Neural cell (in vitro differentiated cells): ENCODE measurements at regions not wholly inside any gene's neighbourhood (a gene's known extent, or its start where the extent isn't known, plus 50 kb on each side); places are given as distances from the start of the nearest gene placed in this dataset.
"Not testable (repeated sequence)": the region's sequence is repeated elsewhere in the genome, so short reads cannot be mapped to it uniquely, and the experiment has no call there.

Source experiments
- H2AFZ ChIP-seq: fragments of 200-600, 300-800 bp; sonication (generic), shearing (Covaris generic); 2 replicates; pipeline ENCODE4 v1.6.0; 2014; ENCODE audit warnings: low read depth, mild to moderate bottlenecking, antibody characterized with exemption, low read length, moderate library complexity
- H3F3A ChIP-seq: fragments of 200-600 bp; shearing (Covaris generic); 2 replicates; pipeline ENCODE4 v1.6.1; 2016; ENCODE audit warnings: mild to moderate bottlenecking, moderate library complexity, mixed read lengths, antibody characterized with exemption, low read length; ENCODE audit not compliant: insufficient read depth, poor library complexity, severe bottlenecking
- H3K27ac ChIP-seq: fragments of 200-600, 300-800 bp; sonication (generic), shearing (Covaris generic); 2 replicates; pipeline ENCODE4 v1.5.1; 2014; ENCODE audit warnings: mild to moderate bottlenecking, low read length, moderate library complexity
- H3K27me3 ChIP-seq: fragments of 300-800, 200-600 bp; sonication (generic), shearing (Covaris generic); 2 replicates; pipeline ENCODE4 v1.6.0; 2014; ENCODE audit warnings: mild to moderate bottlenecking, low read depth, low read length, moderate library complexity; ENCODE audit not compliant: insufficient read depth
- H3K36me3 ChIP-seq: fragments of 300-800, 200-600 bp; sonication (generic), shearing (Covaris generic); 2 replicates; pipeline ENCODE4 v1.5.1; 2014; ENCODE audit warnings: mild to moderate bottlenecking, antibody characterized with exemption, low read length, moderate library complexity; ENCODE audit not compliant: insufficient read depth
- H3K4me2 ChIP-seq: fragments of 300-800, 200-600 bp; sonication (generic), shearing (Covaris generic); 2 replicates; pipeline ENCODE4 v1.6.0; 2014; ENCODE audit warnings: mild to moderate bottlenecking, low read length
- H3K4me3 ChIP-seq: fragments of 300-800, 200-600 bp; sonication (generic), shearing (Covaris generic); 2 replicates; pipeline ENCODE4 v1.5.1; 2014; ENCODE audit warnings: mild to moderate bottlenecking, low read length, moderate library complexity
- H3K79me2 ChIP-seq: fragments of 200-600 bp; shearing (Covaris generic); replicated peaks from 2 replicates; pipeline ENCODE4 v1.6.0; 2014; ENCODE audit warnings: mild to moderate bottlenecking, low read length, moderate library complexity; ENCODE audit not compliant: insufficient read depth
- H3K9ac ChIP-seq: fragments of 300-800, 200-600 bp; sonication (generic), shearing (Covaris generic); 2 replicates; pipeline ENCODE4 v1.6.1; 2016; ENCODE audit warnings: mild to moderate bottlenecking, low read length, mixed read lengths
- H3K9me2 ChIP-seq: fragments of 200-600 bp; shearing (Covaris generic); 2 replicates; pipeline ENCODE4 v1.6.1; 2016; ENCODE audit warnings: mild to moderate bottlenecking, low read length, mixed read lengths; ENCODE audit not compliant: insufficient read depth
- H3K9me3 ChIP-seq: fragments of 200-600, 300-800 bp; sonication (generic), shearing (Covaris generic); 2 replicates; pipeline ENCODE4 v1.6.1; 2016; ENCODE audit warnings: mild to moderate bottlenecking, mixed run types, low read length, moderate library complexity, mixed read lengths
- H4K20me1 ChIP-seq: fragments of 200-600 bp; shearing (Covaris generic); 2 replicates; pipeline ENCODE4 v1.6.1; 2016; ENCODE audit warnings: mild to moderate bottlenecking, mixed run types; ENCODE audit not compliant: insufficient read depth
- EP300 ChIP-seq: fragments of 450-650 bp; conservative IDR thresholded peaks from 2 replicates; pipeline ENCODE4 v1.6.1; 2014; ENCODE audit warnings: antibody characterized with exemption, mild to moderate bottlenecking, moderate library complexity; ENCODE audit not compliant: poor library complexity, severe bottlenecking
- EZH2 ChIP-seq: fragments of 200-600, 300-800 bp; shearing (Covaris generic), sonication (generic); IDR thresholded peaks from 2 replicates; pipeline ENCODE4 v1.6.1; 2014; ENCODE audit warnings: antibody characterized with exemption, low read length, borderline replicate concordance, mild to moderate bottlenecking; ENCODE audit not compliant: insufficient read depth, poor library complexity, severe bottlenecking
- MXI1 ChIP-seq: fragments of 450-650 bp; conservative IDR thresholded peaks from 2 replicates; pipeline ENCODE4 v1.6.1; 2014; ENCODE audit warnings: antibody characterized with exemption, mild to moderate bottlenecking; ENCODE audit not compliant: poor library complexity, severe bottlenecking
- POLR2AphosphoS5 ChIP-seq: IDR thresholded peaks from 2 replicates; pipeline ENCODE4 v1.6.1; 2012
- RAD21 ChIP-seq: fragments of 450-650 bp; conservative IDR thresholded peaks from 2 replicates; pipeline ENCODE4 v1.6.1; 2014; ENCODE audit warnings: antibody characterized with exemption, mild to moderate bottlenecking, moderate library complexity
- SMC3 ChIP-seq: fragments of 450-650 bp; conservative IDR thresholded peaks from 2 replicates; pipeline ENCODE4 v1.6.1; 2014; ENCODE audit warnings: antibody characterized with exemption, mild to moderate bottlenecking, moderate library complexity; ENCODE audit not compliant: poor library complexity
- TAF1 ChIP-seq: IDR thresholded peaks from 2 replicates; pipeline ENCODE4 v1.6.1; 2012; ENCODE audit warnings: low read depth
- TF ChIP-seq, protein P1 (sequence below): IDR thresholded peaks from 2 replicates; pipeline ENCODE4 v1.6.1; 2012; ENCODE audit warnings: borderline replicate concordance
- TF ChIP-seq, protein P2 (sequence below): fragments of 450-650 bp; IDR thresholded peaks from 2 replicates; pipeline ENCODE4 v1.5.1; 2014; ENCODE audit warnings: antibody characterized with exemption, mild to moderate bottlenecking, moderate library complexity; ENCODE audit not compliant: poor library complexity, severe bottlenecking

DNA sequence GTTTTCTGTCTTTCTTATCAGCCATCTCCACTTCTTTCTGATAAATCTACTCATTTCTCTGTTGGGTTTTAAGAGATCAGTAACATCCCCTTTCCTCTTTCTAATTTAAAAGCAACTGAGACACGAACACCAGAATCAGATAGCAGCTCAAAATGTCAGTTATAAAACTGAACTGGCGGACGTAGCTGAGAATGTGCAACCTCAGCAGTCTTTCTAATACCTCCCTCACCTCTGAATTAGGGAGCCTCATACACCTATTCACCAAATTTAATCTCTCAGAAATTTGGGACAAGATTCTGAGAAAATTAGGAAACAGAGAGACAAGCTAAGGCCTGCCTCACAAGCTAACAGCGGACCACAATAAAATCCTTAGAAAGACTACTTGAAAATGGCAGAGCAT lies 52.0 kb upstream of the ACSL4 start:
- Histone ChIP-seq H3K9me3 (no peaks in the 10 kb centered on the region), H3K79me2 (no peaks in the 10 kb centered on the region), H3K36me3 (no peaks in the 10 kb centered on the region), H3K9ac (no peak overlapping the region), H3K4me3 (no peak overlapping the region), H3K4me2 (no peak overlapping the region), H3K9me2 (no peaks in the 10 kb centered on the region), H3F3A (no peaks in the 10 kb centered on the region), H2AFZ (no peak overlapping the region), H3K27me3 (no peaks in the 10 kb centered on the region), H3K27ac (no peak overlapping the region), H4K20me1 (no peaks in the 10 kb centered on the region)
- TF ChIP-seq EP300 (no peak), MXI1 (no peak), POLR2AphosphoS5 (no peak), SMC3 (no peak), EZH2 (no peak), TAF1 (no peak), RAD21 (no peak)
- TF ChIP-seq, protein P1, sequence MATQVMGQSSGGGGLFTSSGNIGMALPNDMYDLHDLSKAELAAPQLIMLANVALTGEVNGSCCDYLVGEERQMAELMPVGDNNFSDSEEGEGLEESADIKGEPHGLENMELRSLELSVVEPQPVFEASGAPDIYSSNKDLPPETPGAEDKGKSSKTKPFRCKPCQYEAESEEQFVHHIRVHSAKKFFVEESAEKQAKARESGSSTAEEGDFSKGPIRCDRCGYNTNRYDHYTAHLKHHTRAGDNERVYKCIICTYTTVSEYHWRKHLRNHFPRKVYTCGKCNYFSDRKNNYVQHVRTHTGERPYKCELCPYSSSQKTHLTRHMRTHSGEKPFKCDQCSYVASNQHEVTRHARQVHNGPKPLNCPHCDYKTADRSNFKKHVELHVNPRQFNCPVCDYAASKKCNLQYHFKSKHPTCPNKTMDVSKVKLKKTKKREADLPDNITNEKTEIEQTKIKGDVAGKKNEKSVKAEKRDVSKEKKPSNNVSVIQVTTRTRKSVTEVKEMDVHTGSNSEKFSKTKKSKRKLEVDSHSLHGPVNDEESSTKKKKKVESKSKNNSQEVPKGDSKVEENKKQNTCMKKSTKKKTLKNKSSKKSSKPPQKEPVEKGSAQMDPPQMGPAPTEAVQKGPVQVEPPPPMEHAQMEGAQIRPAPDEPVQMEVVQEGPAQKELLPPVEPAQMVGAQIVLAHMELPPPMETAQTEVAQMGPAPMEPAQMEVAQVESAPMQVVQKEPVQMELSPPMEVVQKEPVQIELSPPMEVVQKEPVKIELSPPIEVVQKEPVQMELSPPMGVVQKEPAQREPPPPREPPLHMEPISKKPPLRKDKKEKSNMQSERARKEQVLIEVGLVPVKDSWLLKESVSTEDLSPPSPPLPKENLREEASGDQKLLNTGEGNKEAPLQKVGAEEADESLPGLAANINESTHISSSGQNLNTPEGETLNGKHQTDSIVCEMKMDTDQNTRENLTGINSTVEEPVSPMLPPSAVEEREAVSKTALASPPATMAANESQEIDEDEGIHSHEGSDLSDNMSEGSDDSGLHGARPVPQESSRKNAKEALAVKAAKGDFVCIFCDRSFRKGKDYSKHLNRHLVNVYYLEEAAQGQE = no peak
- TF ChIP-seq, protein P2, sequence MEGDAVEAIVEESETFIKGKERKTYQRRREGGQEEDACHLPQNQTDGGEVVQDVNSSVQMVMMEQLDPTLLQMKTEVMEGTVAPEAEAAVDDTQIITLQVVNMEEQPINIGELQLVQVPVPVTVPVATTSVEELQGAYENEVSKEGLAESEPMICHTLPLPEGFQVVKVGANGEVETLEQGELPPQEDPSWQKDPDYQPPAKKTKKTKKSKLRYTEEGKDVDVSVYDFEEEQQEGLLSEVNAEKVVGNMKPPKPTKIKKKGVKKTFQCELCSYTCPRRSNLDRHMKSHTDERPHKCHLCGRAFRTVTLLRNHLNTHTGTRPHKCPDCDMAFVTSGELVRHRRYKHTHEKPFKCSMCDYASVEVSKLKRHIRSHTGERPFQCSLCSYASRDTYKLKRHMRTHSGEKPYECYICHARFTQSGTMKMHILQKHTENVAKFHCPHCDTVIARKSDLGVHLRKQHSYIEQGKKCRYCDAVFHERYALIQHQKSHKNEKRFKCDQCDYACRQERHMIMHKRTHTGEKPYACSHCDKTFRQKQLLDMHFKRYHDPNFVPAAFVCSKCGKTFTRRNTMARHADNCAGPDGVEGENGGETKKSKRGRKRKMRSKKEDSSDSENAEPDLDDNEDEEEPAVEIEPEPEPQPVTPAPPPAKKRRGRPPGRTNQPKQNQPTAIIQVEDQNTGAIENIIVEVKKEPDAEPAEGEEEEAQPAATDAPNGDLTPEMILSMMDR = no peak

DNA sequence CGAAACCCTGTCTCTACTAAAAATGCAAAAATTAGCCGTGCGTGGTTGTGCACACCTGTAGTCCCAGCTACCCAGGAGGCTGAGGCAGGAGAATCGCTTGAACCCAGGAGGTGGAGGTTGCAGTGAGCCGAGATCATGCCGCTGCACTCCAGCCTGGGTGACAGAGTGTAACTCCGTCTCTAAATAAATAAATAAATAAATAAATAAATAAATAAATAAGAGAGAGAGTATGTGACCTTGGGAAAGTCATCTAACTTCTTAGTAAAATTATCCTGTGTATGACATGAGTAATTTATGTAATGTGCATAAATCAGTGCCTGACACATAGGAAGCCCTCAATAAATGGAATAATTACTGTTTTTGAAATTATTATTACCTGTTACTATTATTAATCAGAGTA lies 57.5 kb upstream of the ACSL4 start:
- not testable (repeated sequence) for H3K27me3 ChIP-seq, H3K9me3 ChIP-seq, H3K4me2 ChIP-seq, H3K9me2 ChIP-seq, H3K9ac ChIP-seq, H3F3A ChIP-seq, H3K36me3 ChIP-seq, H3K4me3 ChIP-seq, H2AFZ ChIP-seq, H3K27ac ChIP-seq, H4K20me1 ChIP-seq, H3K79me2 ChIP-seq

DNA sequence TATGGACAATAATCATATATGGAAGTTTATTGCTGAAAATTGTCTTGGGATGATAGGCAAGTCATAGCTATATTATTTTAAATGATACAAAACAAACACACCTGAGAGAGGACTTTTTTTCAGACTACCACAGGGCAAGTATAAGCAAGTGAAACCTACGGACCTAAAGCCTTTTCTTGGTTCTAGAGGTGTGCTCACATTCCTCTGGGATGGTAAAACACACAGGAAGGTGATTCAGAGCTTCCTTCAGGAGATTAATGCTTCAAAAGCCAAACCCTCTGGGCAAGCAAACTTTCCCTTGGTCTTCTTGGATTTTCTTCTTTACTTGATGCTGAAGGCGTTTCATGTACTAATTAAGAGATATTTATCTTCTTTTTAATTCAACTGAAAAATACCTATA lies 60.1 kb upstream of the ACSL4 start:
- no peak overlapping the region for H3K4me2 ChIP-seq
- H3K27ac ChIP-seq = no peak overlapping the region
- TF ChIP-seq EZH2 (no peak), POLR2AphosphoS5 (no peak), TAF1 (no peak), MXI1 (no peak), EP300 (no peak), SMC3 (no peak), RAD21 (no peak)
- TF ChIP-seq, protein P2 = no peak
- TF ChIP-seq, protein P1 = no peak
- H2AFZ ChIP-seq = no peak overlapping the region
- H3K9me2 ChIP-seq = no peaks in the 10 kb centered on the region
- H3K36me3 ChIP-seq = no peaks in the 10 kb centered on the region
- no peak overlapping the region for H3K4me3 ChIP-seq
- H3F3A ChIP-seq = no peaks in the 10 kb centered on the region
- H3K79me2 ChIP-seq = no peaks in the 10 kb centered on the region
- H3K27me3 ChIP-seq = no peaks in the 10 kb centered on the region
- no peaks in the 10 kb centered on the region for H4K20me1 ChIP-seq
- H3K9me3 ChIP-seq = no peaks in the 10 kb centered on the region
- no peak overlapping the region for H3K9ac ChIP-seq
